Stimulated activated naive CD8-positive, alpha-beta T cell treated with anti-CD3 and anti-CD28 coated beads, Interleukin-15, Interleukin-2, amounts not matched to agents 100 ng/mL and 50 ng/mL, for 24 hours (primary cell): ENCODE measurements at regions not wholly inside any gene's neighbourhood (a gene's known extent, or its start where the extent isn't known, plus 50 kb on each side); places are given as distances from the start of the nearest gene placed in this dataset.

Experiments used
- H3K27ac Mint-ChIP-seq: one replicate; pipeline ENCODE4 v1.8.0; 2021; ENCODE audit warnings: mild to moderate bottlenecking, mixed read lengths
- H3K27me3 Mint-ChIP-seq: one replicate; pipeline ENCODE4 v1.8.0; 2021; ENCODE audit warnings: mixed read lengths
- H3K36me3 Mint-ChIP-seq: one replicate; pipeline ENCODE4 v1.8.0; 2021; ENCODE audit warnings: low read depth, mixed read lengths
- H3K4me1 Mint-ChIP-seq: one replicate; pipeline ENCODE4 v1.8.0; 2021; ENCODE audit warnings: low read depth, mixed read lengths
- H3K4me3 Mint-ChIP-seq: one replicate; pipeline ENCODE4 v1.8.0; 2021; ENCODE audit warnings: mild to moderate bottlenecking, mixed read lengths
- H3K9me3 Mint-ChIP-seq: one replicate; pipeline ENCODE4 v1.8.0; 2021; ENCODE audit warnings: mixed read lengths

DNA sequence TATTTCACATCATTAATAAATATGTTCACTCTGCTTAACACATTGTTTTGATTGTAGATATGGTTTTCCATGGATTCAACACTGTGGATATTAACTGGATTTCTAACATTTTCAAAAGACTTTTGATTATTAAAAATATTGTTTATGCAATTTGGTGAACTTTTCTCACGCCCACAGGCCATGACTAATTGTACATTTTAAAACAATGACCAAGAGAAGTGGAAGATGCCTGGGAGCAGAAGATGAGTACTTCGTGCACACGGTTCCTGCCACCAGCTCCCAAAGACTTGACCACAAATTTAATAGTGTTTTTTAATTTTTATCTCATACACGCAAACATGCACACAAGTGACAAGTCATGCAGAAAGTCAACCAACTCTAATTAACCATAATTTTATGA is 451.0 kb upstream of the ADARB2 start:
- H3K9me3 Mint-ChIP-seq: peaks cover under 1% of the 10 kb centered on the region
- no peaks in the 10 kb centered on the region for H3K4me1 Mint-ChIP-seq
- no peak overlapping the region for H3K4me3 Mint-ChIP-seq
- no peak overlapping the region for H3K27ac Mint-ChIP-seq
- no peaks in the 10 kb centered on the region for H3K36me3 Mint-ChIP-seq
- no peaks in the 10 kb centered on the region for H3K27me3 Mint-ChIP-seq

GRCh38 chr10:2173327-2173726 is 436.0 kb upstream of the ADARB2 start:
- no peak overlapping the region for H3K4me3 Mint-ChIP-seq

DNA sequence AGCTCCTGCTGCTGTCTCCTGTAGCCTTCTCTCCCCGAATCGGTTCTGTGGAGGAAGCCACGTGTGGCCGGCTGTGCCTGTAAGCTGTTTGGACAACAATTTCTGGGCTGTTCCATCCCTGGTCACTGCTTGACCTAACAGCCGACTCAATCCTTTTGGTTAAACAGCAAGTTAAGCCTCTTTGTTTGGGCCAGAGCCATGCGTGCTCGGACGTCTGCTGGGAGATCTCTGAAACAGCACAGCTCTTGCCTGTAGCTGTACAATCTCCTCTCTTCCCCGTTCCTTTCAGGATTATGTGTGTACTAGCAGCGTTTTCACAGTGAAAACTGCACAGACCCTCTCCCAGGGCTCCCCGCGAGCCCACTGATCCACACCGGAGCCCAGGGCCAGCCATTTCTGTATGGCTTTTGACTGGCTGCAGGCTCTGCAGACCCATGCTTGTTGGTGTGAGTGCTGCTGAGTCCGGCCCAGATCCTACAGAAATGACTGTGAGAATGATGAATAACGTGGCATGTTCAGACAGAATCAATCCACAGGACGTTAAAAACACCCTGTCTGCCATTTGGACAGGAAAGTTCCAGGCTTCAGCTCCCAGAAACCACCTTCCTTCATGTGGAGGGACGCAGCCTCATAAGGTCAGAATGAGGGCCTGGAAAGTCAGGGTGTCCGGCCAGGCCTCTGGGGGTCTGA is 428.6 kb upstream of the ADARB2 start:
- no peaks in the 10 kb centered on the region for H3K4me1 Mint-ChIP-seq
- H3K27me3 Mint-ChIP-seq: no peaks in the 10 kb centered on the region
- no peaks in the 10 kb centered on the region for H3K36me3 Mint-ChIP-seq
- no peak overlapping the region for H3K4me3 Mint-ChIP-seq
- no peak overlapping the region for H3K27ac Mint-ChIP-seq
- H3K9me3 Mint-ChIP-seq: no peaks in the 10 kb centered on the region

More at GRCh38 chr10:2173327-2173726, 436.0 kb upstream of the ADARB2 start:
- Mint-ChIP-seq H3K4me1 (no peaks in the 10 kb centered on the region), H3K27me3 (peaks cover 4% of the 10 kb centered on the region), H3K27ac (no peak overlapping the region), H3K36me3 (no peaks in the 10 kb centered on the region), H3K9me3 (no peaks in the 10 kb centered on the region)

GRCh38 chr10:2150288-2150687 is 413.0 kb upstream of the ADARB2 start:
- no peak overlapping the region for H3K27ac Mint-ChIP-seq
- no peak overlapping the region for H3K4me3 Mint-ChIP-seq
- H3K4me1 Mint-ChIP-seq: no peaks in the 10 kb centered on the region
- H3K36me3 Mint-ChIP-seq: no peaks in the 10 kb centered on the region
- no peaks in the 10 kb centered on the region for H3K9me3 Mint-ChIP-seq
- no peaks in the 10 kb centered on the region for H3K27me3 Mint-ChIP-seq

GRCh38 chr10:2145926-2146478 is 408.7 kb upstream of the ADARB2 start:
- no peak overlapping the region for H3K4me3 Mint-ChIP-seq
- H3K27ac Mint-ChIP-seq: no peak overlapping the region
- no peaks in the 10 kb centered on the region for H3K9me3 Mint-ChIP-seq
- H3K27me3 Mint-ChIP-seq: peaks cover 5% of the 10 kb centered on the region
- no peaks in the 10 kb centered on the region for H3K4me1 Mint-ChIP-seq
- H3K36me3 Mint-ChIP-seq: no peaks in the 10 kb centered on the region

- Mint-ChIP-seq H3K9me3 (no peaks in the 10 kb centered on the region), H3K27ac (no peak overlapping the region), H3K4me1 (no peaks in the 10 kb centered on the region), H3K27me3 (peaks cover 5% of the 10 kb centered on the region), H3K4me3 (no peak overlapping the region), H3K36me3 (no peaks in the 10 kb centered on the region)
These were observed 408.2 kb upstream of the ADARB2 start for GRCh38 chr10:2145491-2145890.

DNA sequence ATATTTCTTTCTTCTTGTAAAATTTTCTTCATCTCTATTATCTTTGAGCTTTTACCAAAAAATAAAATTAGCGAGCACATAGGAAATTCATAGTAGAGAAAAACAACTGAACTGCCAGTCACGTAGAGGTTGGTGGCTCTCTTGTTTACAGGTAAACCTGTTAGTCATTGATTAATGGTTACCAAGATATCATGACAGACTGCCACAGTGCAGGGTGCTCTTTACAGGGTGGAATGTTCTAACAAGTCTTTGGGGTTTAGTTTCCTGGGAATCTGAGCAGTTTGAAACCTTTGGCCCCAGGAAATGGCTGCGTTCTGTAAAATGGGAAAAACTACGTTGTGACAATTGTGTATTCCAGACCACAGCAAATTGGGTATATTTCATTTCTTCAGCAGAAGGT is 407.3 kb upstream of the ADARB2 start:
- H3K27me3 Mint-ChIP-seq: peaks cover 5% of the 10 kb centered on the region
- no peaks in the 10 kb centered on the region for H3K36me3 Mint-ChIP-seq
- H3K9me3 Mint-ChIP-seq: no peaks in the 10 kb centered on the region
- H3K4me1 Mint-ChIP-seq: no peaks in the 10 kb centered on the region
- H3K27ac Mint-ChIP-seq: no peak overlapping the region
- no peak overlapping the region for H3K4me3 Mint-ChIP-seq

- H3K27ac Mint-ChIP-seq: no peak overlapping the region
- H3K4me1 Mint-ChIP-seq: no peaks in the 10 kb centered on the region
- H3K27me3 Mint-ChIP-seq: peaks cover 5% of the 10 kb centered on the region
- H3K9me3 Mint-ChIP-seq: no peaks in the 10 kb centered on the region
- H3K36me3 Mint-ChIP-seq: no peaks in the 10 kb centered on the region
- H3K4me3 Mint-ChIP-seq: no peak overlapping the region
These were observed 406.0 kb upstream of the ADARB2 start for GRCh38 chr10:2143213-2143835.

- Mint-ChIP-seq H3K4me1 (no peaks in the 10 kb centered on the region), H3K27ac (no peak overlapping the region), H3K27me3 (peaks cover 5% of the 10 kb centered on the region), H3K36me3 (no peaks in the 10 kb centered on the region), H3K4me3 (no peak overlapping the region), H3K9me3 (no peaks in the 10 kb centered on the region)
These were observed 402.4 kb upstream of the ADARB2 start for GRCh38 chr10:2139746-2140145.

GRCh38 chr10:2137549-2138174 is 400.3 kb upstream of the ADARB2 start:
- H3K27ac Mint-ChIP-seq: no peak overlapping the region
- H3K9me3 Mint-ChIP-seq: no peaks in the 10 kb centered on the region
- H3K4me1 Mint-ChIP-seq: no peaks in the 10 kb centered on the region
- no peaks in the 10 kb centered on the region for H3K27me3 Mint-ChIP-seq
- no peak overlapping the region for H3K4me3 Mint-ChIP-seq
- H3K36me3 Mint-ChIP-seq: no peaks in the 10 kb centered on the region

- Mint-ChIP-seq H3K4me1 (no peaks in the 10 kb centered on the region), H3K4me3 (no peak overlapping the region), H3K9me3 (no peaks in the 10 kb centered on the region), H3K27ac (no peak overlapping the region), H3K27me3 (peaks cover 9% of the 10 kb centered on the region), H3K36me3 (no peaks in the 10 kb centered on the region)
These were observed 393.5 kb upstream of the ADARB2 start for GRCh38 chr10:2130705-2131305.

GRCh38 chr10:2128991-2129390 is 391.7 kb upstream of the ADARB2 start:
- H3K9me3 Mint-ChIP-seq: no peaks in the 10 kb centered on the region
- H3K27me3 Mint-ChIP-seq: peaks cover 9% of the 10 kb centered on the region
- H3K4me1 Mint-ChIP-seq: no peaks in the 10 kb centered on the region
- no peaks in the 10 kb centered on the region for H3K36me3 Mint-ChIP-seq
- no peak overlapping the region for H3K4me3 Mint-ChIP-seq
- H3K27ac Mint-ChIP-seq: no peak overlapping the region

DNA sequence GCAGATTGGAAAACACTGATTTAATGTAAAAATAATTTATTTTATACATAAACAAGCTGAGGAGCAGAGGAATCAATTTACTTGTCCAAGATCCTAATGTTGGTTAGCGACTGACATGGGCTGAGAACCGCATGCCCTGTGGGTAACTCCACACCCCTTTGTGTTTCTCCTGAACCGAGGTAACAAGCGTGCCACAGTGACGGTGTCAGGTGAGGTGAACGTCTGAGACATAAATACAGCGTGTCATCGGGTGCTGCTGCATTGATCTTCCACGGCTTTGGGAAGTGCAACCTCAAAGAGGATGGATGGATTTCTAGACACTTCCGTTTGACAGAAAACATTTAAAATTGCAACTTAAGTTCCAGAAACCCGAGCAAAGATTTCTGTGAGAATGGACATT is 386.8 kb upstream of the ADARB2 start:
- no peak overlapping the region for H3K4me3 Mint-ChIP-seq
- no peaks in the 10 kb centered on the region for H3K4me1 Mint-ChIP-seq
- H3K27ac Mint-ChIP-seq: no peak overlapping the region
- H3K9me3 Mint-ChIP-seq: no peaks in the 10 kb centered on the region
- no peaks in the 10 kb centered on the region for H3K36me3 Mint-ChIP-seq
- no peaks in the 10 kb centered on the region for H3K27me3 Mint-ChIP-seq

DNA sequence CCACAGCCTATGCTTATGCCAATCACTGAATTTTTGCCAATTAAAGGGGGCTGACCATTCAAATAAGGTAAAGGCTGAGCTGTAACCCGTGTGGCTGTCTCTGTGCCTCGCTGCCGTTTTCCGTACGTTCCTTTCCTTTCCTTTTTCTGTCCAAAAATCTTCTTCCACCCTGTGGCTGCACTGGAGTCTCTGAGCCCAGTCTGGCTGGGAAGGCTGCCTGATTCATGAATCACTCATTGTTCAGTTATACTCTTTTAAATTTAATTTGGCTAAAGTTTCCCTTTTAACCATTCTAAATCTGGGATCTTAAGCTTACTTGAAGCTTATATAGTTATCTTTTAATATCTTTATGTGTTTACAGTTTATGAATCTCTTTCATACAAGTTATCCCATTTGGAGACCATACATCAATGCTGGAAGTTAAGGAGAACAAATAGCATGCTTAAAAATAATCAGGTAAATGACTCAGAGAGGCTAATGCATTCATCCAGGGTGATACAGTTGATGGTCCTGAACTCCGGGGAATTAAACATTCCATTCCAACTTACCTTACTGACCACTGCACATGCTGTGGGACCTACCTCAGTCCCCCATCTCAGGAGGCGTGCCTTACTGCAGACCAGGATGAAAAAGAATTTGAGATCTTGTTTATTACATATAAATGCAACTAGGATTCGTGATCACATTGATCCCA is 385.3 kb upstream of the ADARB2 start:
- H3K9me3 Mint-ChIP-seq: no peaks in the 10 kb centered on the region
- H3K27me3 Mint-ChIP-seq: no peaks in the 10 kb centered on the region
- no peaks in the 10 kb centered on the region for H3K4me1 Mint-ChIP-seq
- H3K36me3 Mint-ChIP-seq: no peaks in the 10 kb centered on the region
- no peak overlapping the region for H3K4me3 Mint-ChIP-seq
- H3K27ac Mint-ChIP-seq: no peak overlapping the region

- no peaks in the 10 kb centered on the region for H3K4me1 Mint-ChIP-seq
- H3K4me3 Mint-ChIP-seq: no peak overlapping the region
- no peak overlapping the region for H3K27ac Mint-ChIP-seq
- no peaks in the 10 kb centered on the region for H3K27me3 Mint-ChIP-seq
- no peaks in the 10 kb centered on the region for H3K36me3 Mint-ChIP-seq
- no peaks in the 10 kb centered on the region for H3K9me3 Mint-ChIP-seq
These were observed 384.6 kb upstream of the ADARB2 start for GRCh38 chr10:2121929-2122328.
